Endothelial cell of umbilical vein (primary cell): ENCODE measurements at regions not wholly inside any gene's neighbourhood (a gene's known extent, or its start where the extent isn't known, plus 50 kb on each side); places are given as distances from the start of the nearest gene placed in this dataset.

Experiments used
- BruUV-seq: library from RNA; stranded (reverse); fragments of 400-500 nt; replicated peaks from 2 replicates; lab custom pipeline; 2021; lab: Mats Ljungman, UMichigan
- CTCF ChIA-PET: fragments of 300-600, 350-600 bp; sonication (Branson Sonifier 250); formaldehyde crosslinking; loops from one replicate; lab custom pipeline; 2021; ENCODE audit warnings: antibody characterized with exemption, inconsistent platforms; lab: Charles Lee
- POLR2A ChIA-PET: fragments of 300-600, 350-600 bp; sonication (Branson Sonifier 250); formaldehyde crosslinking; loops from one replicate; lab custom pipeline; 2021; ENCODE audit warnings: antibody characterized with exemption, inconsistent platforms; lab: Charles Lee
- DNase-seq: peaks from one replicate; pipeline ENCODE4 v3.0.0-alpha.2; 2011; ENCODE audit warnings: low read depth, low spot score
- FAIRE-seq: peaks from 2 replicates; lab custom pipeline; 2011; peaks lifted over from hg19 to GRCh38; lab: Jason Lieb, UNC
- H2AFZ ChIP-seq: 2 replicates; pipeline ENCODE4 v1.6.0; 2012; ENCODE audit warnings: low read depth, low read length, control low read depth, inconsistent platforms
- H3K27ac ChIP-seq: 2 replicates; pipeline ENCODE4 v1.5.1; 2011; ENCODE audit warnings: low read depth, mild to moderate bottlenecking, control low read depth, low read length, moderate library complexity; ENCODE audit not compliant: insufficient read depth
- H3K27me3 ChIP-seq, 2 experiments: 2 replicates each; pipeline versions ENCODE4 v1.6.0 to v1.6.1; 2011; ENCODE audit warnings: low read length in 2 of 2, mixed read lengths in 1 of 2; ENCODE audit not compliant: control insufficient read depth in 2 of 2, insufficient read depth in 2 of 2
- H3K36me3 ChIP-seq, 2 experiments: 2 replicates in 1 of 2; 3 replicates in 1 of 2; pipeline ENCODE4 v1.5.1; 2011; ENCODE audit warnings: low read length in 2 of 2, mild to moderate bottlenecking in 1 of 2, moderate library complexity in 1 of 2; ENCODE audit not compliant: control insufficient read depth in 2 of 2, insufficient read depth in 2 of 2; ENCODE audit errors: extremely low read depth in 1 of 2
- H3K4me1 ChIP-seq: 3 replicates; pipeline ENCODE4 v1.5.1; 2011; ENCODE audit warnings: mild to moderate bottlenecking, low read length; ENCODE audit not compliant: control insufficient read depth, insufficient read depth; ENCODE audit errors: extremely low read depth
- H3K4me2 ChIP-seq: 2 replicates; pipeline ENCODE4 v1.6.1; 2011; ENCODE audit warnings: low read length, control low read depth, mixed read lengths; ENCODE audit not compliant: insufficient read depth
- H3K4me3 ChIP-seq, 3 experiments: fragments of 200-600 bp in 1 of 3; sonication (generic), shearing (Covaris generic) in 1 of 3; replicated peaks in 1 of 3; 2 replicates each; pipeline ENCODE4 v1.5.1; 2011 to 2016; ENCODE audit warnings: control low read depth in 3 of 3, low read length in 3 of 3, mild to moderate bottlenecking in 2 of 3, inconsistent platforms in 1 of 3, low read depth in 1 of 3, moderate library complexity in 1 of 3; ENCODE audit not compliant: insufficient read depth in 1 of 3
- H3K79me2 ChIP-seq: 2 replicates; pipeline ENCODE4 v1.6.0; 2012; ENCODE audit warnings: low read length, inconsistent platforms; ENCODE audit not compliant: control insufficient read depth, insufficient read depth
- H3K9ac ChIP-seq: replicated peaks from 2 replicates; pipeline ENCODE3; 2011; ENCODE audit warnings: low read length, control low read depth; ENCODE audit not compliant: insufficient read depth; ENCODE audit errors: extremely low read depth
- H3K9me1 ChIP-seq: replicated peaks from 3 replicates; pipeline ENCODE4 v1.6.0; 2011; ENCODE audit warnings: mild to moderate bottlenecking, low read length; ENCODE audit not compliant: control insufficient read depth, insufficient read depth; ENCODE audit errors: extremely low read depth
- H3K9me3 ChIP-seq: replicated peaks from 2 replicates; pipeline ENCODE4 v1.5.1; 2012; ENCODE audit warnings: low read length, inconsistent platforms; ENCODE audit not compliant: control insufficient read depth, insufficient read depth
- H4K20me1 ChIP-seq: replicated peaks from 2 replicates; pipeline ENCODE3; 2011; ENCODE audit warnings: mild to moderate bottlenecking, low read length; ENCODE audit not compliant: control insufficient read depth, insufficient read depth; ENCODE audit errors: extremely low read depth
- CTCF ChIP-seq, 2 donors: IDR thresholded peaks; 1 replicate in 1 of 2; 2 replicates in 1 of 2; pipeline ENCODE4 v1.5.1; 2011; ENCODE audit warnings: low read length in 2 of 2, mild to moderate bottlenecking in 2 of 2, moderate library complexity in 2 of 2, control low read depth in 1 of 2, inconsistent platforms in 1 of 2, low read depth in 1 of 2; ENCODE audit not compliant: insufficient read depth in 1 of 2; ENCODE audit errors: extremely low read depth in 1 of 2
- EZH2 ChIP-seq: IDR thresholded peaks from 2 replicates; pipeline ENCODE4 v1.6.1; 2012; ENCODE audit warnings: borderline replicate concordance, low read depth, mild to moderate bottlenecking, moderate library complexity, low read length, inconsistent platforms; ENCODE audit not compliant: severe bottlenecking
- FOS ChIP-seq: IDR thresholded peaks from 2 replicates; pipeline ENCODE4 v1.6.1; 2011; ENCODE audit warnings: mild to moderate bottlenecking, low read length, moderate library complexity, borderline replicate concordance; ENCODE audit not compliant: insufficient read depth
- GATA2 ChIP-seq: IDR thresholded peaks from 2 replicates; pipeline ENCODE4 v1.7.0; 2011; ENCODE audit warnings: low read depth, mild to moderate bottlenecking, moderate library complexity, mixed read lengths, low read length; ENCODE audit not compliant: insufficient read length, insufficient read depth
- JUN ChIP-seq: IDR thresholded peaks from 2 replicates; pipeline ENCODE4 v1.6.1; 2011; ENCODE audit warnings: borderline replicate concordance, low read depth; ENCODE audit not compliant: insufficient read length, insufficient read depth
- MAX ChIP-seq: IDR thresholded peaks from 2 replicates; pipeline ENCODE4 v1.6.1; 2011; ENCODE audit not compliant: insufficient read depth, insufficient read length
- MYC ChIP-seq: IDR thresholded peaks from one replicate; pipeline ENCODE4 v1.6.1; 2011; ENCODE audit warnings: mild to moderate bottlenecking, low read depth, low read length
- POLR2A ChIP-seq: IDR thresholded peaks from 2 replicates; pipeline ENCODE4 v1.6.1; 2012; ENCODE audit warnings: low read depth, mild to moderate bottlenecking, control low read depth, low read length
- POLR2AphosphoS5 ChIP-seq: IDR thresholded peaks from 2 replicates; pipeline ENCODE4 v1.6.1; 2012; ENCODE audit warnings: low read depth, mild to moderate bottlenecking, control low read depth, low read length, moderate library complexity; ENCODE audit not compliant: insufficient read depth
- dilution Hi-C: fragments of 300-500 bp; cut with MboI; formaldehyde crosslinking; loops from one replicate; pipeline ENCODE4 v1.15.0; 2019; ENCODE audit warnings: low sequenced_read_pairs; ENCODE audit not compliant: extremely low pct_ligation_motif_present
- intact Hi-C: fragments of 100-400 bp; cut with micrococcal nuclease; formaldehyde crosslinking; loops from one replicate; pipeline ENCODE4 v1.10.0; 2022

DNA sequence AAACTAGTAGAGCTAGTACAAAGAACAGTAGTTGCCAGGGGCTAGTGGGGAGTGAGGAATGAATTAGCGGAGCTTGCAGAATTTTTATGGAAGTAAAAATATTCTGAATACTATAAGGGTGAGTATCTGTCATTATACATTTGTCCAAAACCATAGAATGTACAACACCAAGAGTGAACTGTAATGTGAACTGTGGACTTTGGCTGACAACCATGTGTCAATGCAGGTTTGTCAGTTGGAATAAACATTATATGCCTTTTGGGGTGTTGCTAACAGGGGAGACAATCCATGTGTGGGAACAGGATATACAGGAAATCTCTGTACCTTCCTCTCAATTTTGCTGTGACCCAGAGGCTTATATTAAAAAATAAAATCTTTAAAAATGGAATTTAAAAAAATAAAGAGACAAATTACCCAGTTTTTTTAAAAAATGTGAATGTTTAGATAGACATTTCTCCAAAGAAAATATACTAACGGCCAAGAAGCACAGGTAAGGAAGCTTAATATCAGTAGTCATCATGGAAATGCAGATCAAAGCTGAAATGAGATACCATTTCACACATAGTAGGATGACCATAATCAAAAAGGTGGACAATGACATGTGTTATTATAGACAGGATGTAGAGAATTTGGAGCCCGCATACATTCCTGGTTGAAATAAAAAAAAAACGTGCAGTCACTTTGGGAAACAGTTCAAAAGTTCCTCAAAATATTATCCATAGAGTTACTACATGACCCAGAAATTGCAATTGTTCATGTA is 899.8 kb downstream of the RAB28 start:
- H3K9ac ChIP-seq, result no peak overlapping the region
- no peaks in the 10 kb centered on the region for H3K9me3 ChIP-seq
- H2AFZ ChIP-seq, result no peak overlapping the region
- no peaks in the 10 kb centered on the region for H3K9me1 ChIP-seq
- H3K4me1 ChIP-seq, result no peaks in the 10 kb centered on the region
- no peak overlapping the region for H3K4me3 ChIP-seq
- no peak overlapping the region for H3K4me2 ChIP-seq
- ChIA-PET POLR2A (no interaction called here), CTCF (no interaction called here)
- dilution Hi-C loops, result no loop called here
- no peak overlapping the region for H3K27ac ChIP-seq
- H3K36me3 ChIP-seq, result no peaks in the 10 kb centered on the region
- no peak for DNase-seq
- no peak for FAIRE-seq
- H3K79me2 ChIP-seq, result no peaks in the 10 kb centered on the region
- TF ChIP-seq MAX, result no peak
- no peak for TF ChIP-seq FOS
- TF ChIP-seq JUN, result no peak
- TF ChIP-seq GATA2, result no peak
- TF ChIP-seq POLR2AphosphoS5, result no peak
- TF ChIP-seq EZH2, result no peak
- TF ChIP-seq CTCF (IDR thresholded peaks at IDR 0.05; ENCODE audit: extremely low read depth in 1 of 2, insufficient read depth in 1 of 2, low read depth in 1 of 2, low read length in 2 of 2), result no peak
- no peak for TF ChIP-seq MYC
- no peak for TF ChIP-seq POLR2A
- no TSS peak for BruUV-seq
- intact Hi-C loops, result no loop called here
- H3K27me3 ChIP-seq, result no peaks in the 10 kb centered on the region
- H4K20me1 ChIP-seq, result no peaks in the 10 kb centered on the region
